ENCODE measurements at regions not wholly inside any gene's neighbourhood (a gene's known extent, or its start where the extent isn't known, plus 50 kb on each side); places are given as distances from the start of the nearest gene placed in this dataset.

- Histone ChIP-seq H3K4me3 (no peak overlapping the region), H2AFZ (ENCODE audit: control insufficient read depth, low read depth, low read length) (no peak overlapping the region), H3K9me3 (replicated peaks; ENCODE audit: control insufficient read depth, insufficient read depth, low read length) (no peaks in the 10 kb centered on the region), H3K9ac (ENCODE audit: control insufficient read depth, insufficient read depth, low read length) (no peak overlapping the region), H3K4me1 (ENCODE audit: control insufficient read depth, insufficient read depth, low read length) (no peaks in the 10 kb centered on the region), H3K36me3 (ENCODE audit: control insufficient read depth in 2 of 2, insufficient read depth in 2 of 2, low read length in 1 of 2) (no peaks in the 10 kb centered on the region; a peak in 1 of 4 replicates), H3K79me2 (ENCODE audit: control insufficient read depth, insufficient read depth, low read length) (no peaks in the 10 kb centered on the region), H4K20me1 (ENCODE audit: control insufficient read depth, insufficient read depth) (no peaks in the 10 kb centered on the region), H3K27me3 (replicated peaks in 1 of 2; ENCODE audit: control insufficient read depth in 2 of 2, insufficient read depth in 2 of 2, low read length in 1 of 2) (no peaks in the 10 kb centered on the region; a peak in 1 of 4 replicates), H3K4me2 (ENCODE audit: control insufficient read depth, insufficient read depth) (no peak overlapping the region), H3K27ac (ENCODE audit: control insufficient read depth, insufficient read depth) (no peak overlapping the region)
- no peak for FAIRE-seq
- ChIA-PET RAD21 (ENCODE audit: unreplicated experiment) (no interaction called here), CTCF (no interaction called here), POLR2A (no interaction called here), SMC1A (ENCODE audit: uncharacterized antibody, unreplicated experiment) (no interaction called here)
- in situ Hi-C loops (cut with MboI): no loop called here
- TF ChIP-seq NFIC (IDR thresholded peaks at IDR 0.05; ENCODE audit: low read depth, low read length): no peak
- 8% methylated on average over 6 of the region's 6 CpGs for WGBS (ENCODE audit: insufficient coverage, insufficient replicate concordance, low lambda C conversion rate, missing lambda C conversion rate)
- no peak for ATAC-seq
- intact Hi-C loops (cut with micrococcal nuclease; ENCODE audit: unreplicated experiment): no loop called here
- no TSS peak for BruUV-seq (replicated peaks)
- DNase-seq (ENCODE audit: low read depth, low spot score): no peak
Observed at GRCh38 chr1:30356839-30357238, 366.5 kb downstream of the MATN1 start.

GRCh38 chr1:30354410-30354809, 369.0 kb downstream of the MATN1 start:
- no peak for ATAC-seq
- H3K36me3 ChIP-seq (ENCODE audit: control insufficient read depth in 2 of 2, insufficient read depth in 2 of 2, low read length in 1 of 2): no peaks in the 10 kb centered on the region; a peak in 1 of 4 replicates

More at GRCh38 chr1:30354410-30354809, 369.0 kb downstream of the MATN1 start:
- no peaks in the 10 kb centered on the region for H4K20me1 ChIP-seq (ENCODE audit: control insufficient read depth, insufficient read depth)
- no peaks in the 10 kb centered on the region for H3K4me1 ChIP-seq (ENCODE audit: control insufficient read depth, insufficient read depth, low read length)
- no peaks in the 10 kb centered on the region for H3K79me2 ChIP-seq (ENCODE audit: control insufficient read depth, insufficient read depth, low read length)
- no peak overlapping the region for H2AFZ ChIP-seq (ENCODE audit: control insufficient read depth, low read depth, low read length)
- TF ChIP-seq RAD21 (IDR thresholded peaks at IDR 0.05; ENCODE audit: insufficient read depth, low read depth, low read length): no peak
- TF ChIP-seq SMC3 (IDR thresholded peaks at IDR 0.05; ENCODE audit: borderline replicate concordance, low read length): no peak
- TF ChIP-seq ZSCAN29 (IDR thresholded peaks at IDR 0.05): no peak
- no peak for TF ChIP-seq PML (IDR thresholded peaks at IDR 0.05; ENCODE audit: low read length)
- WGBS (ENCODE audit: insufficient coverage, insufficient replicate concordance, low lambda C conversion rate, missing lambda C conversion rate): 0% methylated on average over 1 of the region's 1 CpG
- FAIRE-seq: no peak
- intact Hi-C loops (cut with micrococcal nuclease; ENCODE audit: unreplicated experiment) (no loop called here), in situ Hi-C loops (cut with MboI) (no loop called here)
- no peak overlapping the region for H3K4me3 ChIP-seq
- H3K27me3 ChIP-seq (replicated peaks in 1 of 2; ENCODE audit: control insufficient read depth in 2 of 2, insufficient read depth in 2 of 2, low read length in 1 of 2): no peaks in the 10 kb centered on the region; a peak in 1 of 4 replicates
- H3K4me2 ChIP-seq (ENCODE audit: control insufficient read depth, insufficient read depth): no peak overlapping the region
- no peaks in the 10 kb centered on the region for H3K9me3 ChIP-seq (replicated peaks; ENCODE audit: control insufficient read depth, insufficient read depth, low read length)
- H3K9ac ChIP-seq (ENCODE audit: control insufficient read depth, insufficient read depth, low read length): no peak overlapping the region
- ChIA-PET RAD21 (ENCODE audit: unreplicated experiment) (interaction anchor here (1.0 kb wide), 1 partner anchor 26 kb away, joined by 3 read pairs; no protein-coding TSS in a partner anchor), CTCF (interaction anchor here (1.5 kb wide), 1 partner anchor 26 kb away, joined by 7 read pairs; no protein-coding TSS in a partner anchor), POLR2A (no interaction called here), SMC1A (ENCODE audit: uncharacterized antibody, unreplicated experiment) (interaction anchor here (1.6 kb wide), 1 partner anchor 10 kb away, joined by 3 read pairs; no protein-coding TSS in a partner anchor)
- no peak for DNase-seq (ENCODE audit: low read depth, low spot score)
- no peak overlapping the region for H3K27ac ChIP-seq (ENCODE audit: control insufficient read depth, insufficient read depth)
- BruUV-seq (replicated peaks): no TSS peak
